H1 (cell line): ENCODE measurements at regions not wholly inside any gene's neighbourhood (a gene's known extent, or its start where the extent isn't known, plus 50 kb on each side); places are given as distances from the start of the nearest gene placed in this dataset.

Experiments
- CTCF ChIA-PET: fragments of 300-600 bp; sonication (Branson Sonifier 250); formaldehyde crosslinking; loops from one replicate; lab custom pipeline; 2021; ENCODE audit not compliant: partially characterized antibody; lab: Charles Lee
- POLR2A ChIA-PET: fragments of 300-600 bp; sonication (Branson Sonifier 250); formaldehyde crosslinking; loops from one replicate; lab custom pipeline; 2021; ENCODE audit warnings: inconsistent platforms; ENCODE audit not compliant: partially characterized antibody; lab: Charles Lee
- DNase-seq, 2 experiments: peaks; one replicate each; pipeline versions ENCODE4 v3.0.0 to v3.0.0-alpha.2; 2010 to 2022; ENCODE audit warnings: low spot score in 2 of 2, low read depth in 1 of 2, mixed read lengths in 1 of 2
- FAIRE-seq: peaks from 2 replicates; lab custom pipeline; 2011; peaks lifted over from hg19 to GRCh38; lab: Jason Lieb, UNC
- H2AFZ ChIP-seq: 2 replicates; pipeline ENCODE4 v1.8.1; 2012; ENCODE audit warnings: low read length, inconsistent platforms
- H2AK5ac ChIP-seq: 2 replicates; pipeline ENCODE4 v1.6.1; 2013; ENCODE audit warnings: low read depth, low read length
- H2BK120ac ChIP-seq: replicated peaks from 2 replicates; pipeline ENCODE3; 2013; ENCODE audit warnings: low read depth, low read length, inconsistent platforms
- H2BK12ac ChIP-seq: 2 replicates; pipeline ENCODE4 v1.6.1; 2013; ENCODE audit warnings: low read depth, low read length
- H2BK15ac ChIP-seq: 2 replicates; pipeline ENCODE4 v1.6.1; 2013; ENCODE audit warnings: low read length
- H2BK20ac ChIP-seq: 2 replicates; pipeline ENCODE4 v1.6.1; 2013; ENCODE audit warnings: low read length
- H2BK5ac ChIP-seq: 2 replicates; pipeline ENCODE4 v1.6.1; 2013; ENCODE audit warnings: low read depth, low read length
- H3K14ac ChIP-seq: 2 replicates; pipeline ENCODE4 v1.6.1; 2013; ENCODE audit warnings: inconsistent platforms; ENCODE audit not compliant: insufficient read length
- H3K18ac ChIP-seq: 2 replicates; pipeline ENCODE4 v1.6.1; 2013; ENCODE audit warnings: low read length; ENCODE audit errors: extremely low read depth
- H3K23ac ChIP-seq: 2 replicates; pipeline ENCODE4 v1.6.1; 2013; ENCODE audit warnings: inconsistent platforms; ENCODE audit not compliant: insufficient read length
- H3K23me2 ChIP-seq: 2 replicates; pipeline ENCODE4 v1.6.1; 2013; ENCODE audit warnings: low read depth, low read length
- H3K27ac ChIP-seq: 2 replicates; pipeline ENCODE4 v1.6.1; 2011; ENCODE audit warnings: low read depth, low read length, inconsistent platforms
- H3K27me3 ChIP-seq, 4 experiments: replicated peaks in 1 of 4; 1 replicate in 1 of 4; 2 replicates in 3 of 4; pipeline versions ENCODE4 v1.6.1 to v1.8.1; 2011 to 2013; ENCODE audit warnings: low read length in 3 of 4, mild to moderate bottlenecking in 3 of 4, inconsistent platforms in 2 of 4, mixed read lengths in 2 of 4, moderate library complexity in 1 of 4; ENCODE audit not compliant: control insufficient read depth in 3 of 4, insufficient read depth in 3 of 4; ENCODE audit errors: extremely low read depth in 1 of 4
- H3K36me3 ChIP-seq, 4 experiments: 2 replicates each; pipeline versions ENCODE4 v1.6.1 to v1.8.1; 2011 to 2013; ENCODE audit warnings: mild to moderate bottlenecking in 4 of 4, low read length in 3 of 4, moderate library complexity in 2 of 4, control low read depth in 1 of 4, inconsistent platforms in 1 of 4; ENCODE audit not compliant: insufficient read depth in 4 of 4, control insufficient read depth in 2 of 4
- H3K4ac ChIP-seq: replicated peaks from 2 replicates; pipeline ENCODE3; 2013; ENCODE audit warnings: low read length, low read depth, mixed read lengths, inconsistent platforms; ENCODE audit not compliant: insufficient read length
- H3K4me1 ChIP-seq, 4 experiments: replicated peaks in 1 of 4; 1 replicate in 1 of 4; 2 replicates in 3 of 4; pipeline versions ENCODE4 v1.6.1 to v1.8.1; 2011 to 2013; ENCODE audit warnings: low read length in 3 of 4, inconsistent platforms in 2 of 4, mixed read lengths in 1 of 4; ENCODE audit not compliant: insufficient read depth in 4 of 4, control insufficient read depth in 3 of 4
- H3K4me2 ChIP-seq, 2 experiments: 2 replicates each; pipeline versions ENCODE4 v1.6.1 to v1.8.1; 2011 to 2013; ENCODE audit warnings: low read depth in 2 of 2, low read length in 2 of 2, control low read depth in 1 of 2, inconsistent platforms in 1 of 2, mild to moderate bottlenecking in 1 of 2; ENCODE audit not compliant: insufficient read depth in 1 of 2
- H3K4me3 ChIP-seq, 4 experiments: fragments of 200-600, 300-600 bp in 1 of 4; sonication (generic), shearing (Covaris generic), sonication (Bioruptor Twin) in 1 of 4; 2 replicates each; pipeline versions ENCODE4 v1.5.1 to v1.8.1; 2011 to 2016; ENCODE audit warnings: low read length in 4 of 4, low read depth in 3 of 4, control low read depth in 2 of 4, inconsistent platforms in 2 of 4, mild to moderate bottlenecking in 2 of 4, mixed read lengths in 1 of 4, moderate library complexity in 1 of 4; ENCODE audit not compliant: insufficient read depth in 2 of 4; ENCODE audit errors: extremely low read depth in 1 of 4
- H3K56ac ChIP-seq: replicated peaks from 2 replicates; pipeline ENCODE3; 2013; ENCODE audit warnings: low read depth, mild to moderate bottlenecking, mixed read lengths, low read length, inconsistent platforms; ENCODE audit not compliant: insufficient read length
- H3K79me1 ChIP-seq: 2 replicates; pipeline ENCODE4 v1.6.1; 2013; ENCODE audit warnings: low read depth, low read length, control low read depth
- H3K79me2 ChIP-seq, 2 experiments: 2 replicates each; pipeline versions ENCODE4 v1.6.1 to v1.8.1; 2012 to 2013; ENCODE audit warnings: low read length in 2 of 2, mild to moderate bottlenecking in 2 of 2, inconsistent platforms in 1 of 2; ENCODE audit not compliant: insufficient read depth in 2 of 2, control insufficient read depth in 1 of 2
- H3K9ac ChIP-seq, 4 experiments: replicated peaks in 1 of 4; 1 replicate in 1 of 4; 2 replicates in 3 of 4; pipeline versions ENCODE4 v1.6.1 to v1.8.1; 2011 to 2013; ENCODE audit warnings: low read depth in 3 of 4, low read length in 3 of 4, control low read depth in 2 of 4, mild to moderate bottlenecking in 2 of 4, moderate library complexity in 2 of 4, inconsistent platforms in 1 of 4; ENCODE audit errors: extremely low read depth in 1 of 4
- H3K9me3 ChIP-seq, 2 experiments: 2 replicates each; pipeline versions ENCODE4 v1.6.1 to v1.8.1; 2012 to 2013; ENCODE audit warnings: mild to moderate bottlenecking in 2 of 2, moderate library complexity in 2 of 2, control low read depth in 1 of 2, inconsistent platforms in 1 of 2, low read depth in 1 of 2, low read length in 1 of 2, mixed read lengths in 1 of 2; ENCODE audit not compliant: insufficient read depth in 2 of 2
- H4K20me1 ChIP-seq, 2 experiments: replicated peaks in 1 of 2; 2 replicates each; pipeline versions ENCODE3 to v1.8.1; 2011 to 2013; ENCODE audit warnings: inconsistent platforms in 2 of 2, low read length in 2 of 2, mild to moderate bottlenecking in 1 of 2; ENCODE audit not compliant: insufficient read depth in 2 of 2, control insufficient read depth in 1 of 2
- H4K5ac ChIP-seq: 2 replicates; pipeline ENCODE4 v1.6.1; 2013; ENCODE audit warnings: low read length, low read depth, mixed read lengths, inconsistent platforms; ENCODE audit not compliant: insufficient read length
- H4K8ac ChIP-seq: 2 replicates; pipeline ENCODE4 v1.8.0; 2013; ENCODE audit warnings: mild to moderate bottlenecking, moderate library complexity, low read length, inconsistent platforms; ENCODE audit not compliant: insufficient read depth; ENCODE audit errors: extremely low read depth
- H4K91ac ChIP-seq: replicated peaks from 2 replicates; pipeline ENCODE3; 2013; ENCODE audit warnings: low read length, mixed read lengths, inconsistent platforms; ENCODE audit not compliant: insufficient read length
- CBX8 ChIP-seq: fragments of 300-800, 300-1000 bp; sonication (generic); IDR thresholded peaks from 2 replicates; pipeline ENCODE4 v1.7.1; 2016; ENCODE audit warnings: low read depth, low read length, borderline replicate concordance
- CREB1 ChIP-seq: IDR thresholded peaks from 2 replicates; pipeline ENCODE4 v1.6.1; 2012; ENCODE audit warnings: inconsistent platforms
- POU5F1 ChIP-seq: IDR thresholded peaks from 2 replicates; pipeline ENCODE4 v1.6.1; 2011; ENCODE audit warnings: low read depth, mild to moderate bottlenecking, low read length, moderate library complexity
- SIRT6 ChIP-seq: IDR thresholded peaks from one replicate; pipeline ENCODE4 v1.7.1; 2012; ENCODE audit warnings: low read length, inconsistent platforms
- SP1 ChIP-seq: IDR thresholded peaks from 2 replicates; pipeline ENCODE4 v1.6.1; 2011; ENCODE audit warnings: low read depth, low read length
- SRF ChIP-seq: IDR thresholded peaks from 2 replicates; pipeline ENCODE4 v1.6.1; 2011; ENCODE audit warnings: mild to moderate bottlenecking, low read depth, low read length, moderate library complexity
- WGBS, 2 experiments: shearing (Covaris generic) in 1 of 2; methylation state at CpG; one replicate each; pipeline versions ENCODE4 v1.1.6 to v1.1.7; 2013 to 2015; ENCODE audit warnings: low lambda C conversion rate in 2 of 2, mixed read lengths in 2 of 2, inconsistent platforms in 1 of 2, low coverage in 1 of 2, missing lambda C conversion rate in 1 of 2; ENCODE audit not compliant: insufficient replicate concordance in 2 of 2, insufficient coverage in 1 of 2, insufficient read length in 1 of 2; ENCODE audit errors: extremely low coverage in 1 of 2, missing lambda C conversion rate in 1 of 2; 5-methylcytosine and 5-hydroxymethylcytosine counted together

DNA sequence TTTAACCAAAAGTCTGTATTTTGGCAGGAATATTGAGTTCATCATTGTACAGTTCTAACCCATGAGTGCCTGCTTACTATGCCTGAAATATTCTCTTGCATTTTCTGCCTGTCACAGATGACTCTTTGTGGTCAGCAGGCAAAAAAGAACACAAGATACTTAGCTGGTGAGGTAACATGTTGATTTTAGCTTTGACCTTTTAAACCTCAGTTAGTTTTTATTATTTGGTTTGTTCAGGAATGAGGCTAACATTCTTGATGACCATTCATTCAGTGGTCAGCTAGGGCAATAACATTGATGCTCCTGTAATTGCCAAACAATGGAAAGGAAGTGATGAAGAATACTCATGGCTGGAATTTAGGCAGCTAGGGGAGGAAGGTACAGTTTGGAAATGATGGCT lies 491.2 kb downstream of the PIK3C3 start (continued):
- TF ChIP-seq POU5F1: no peak

DNA sequence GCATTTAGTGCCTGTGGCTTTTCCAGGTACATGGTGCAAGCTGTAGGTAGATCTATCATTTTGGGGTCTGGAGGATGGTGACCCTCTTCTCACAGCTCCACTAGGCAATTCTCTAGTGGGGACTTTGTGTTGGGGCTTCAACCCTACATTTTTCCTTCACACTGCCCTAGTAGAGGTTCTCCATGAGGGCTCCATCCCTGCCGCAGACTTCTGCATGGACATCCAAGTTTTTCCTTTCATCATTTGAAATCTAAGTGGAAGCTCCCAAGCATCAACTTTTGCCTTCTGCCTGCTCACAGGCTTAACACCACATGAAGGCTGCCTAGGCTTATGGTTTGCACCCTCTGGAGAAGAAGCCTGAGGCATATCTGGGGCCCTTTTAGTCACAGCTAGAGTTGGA lies 492.7 kb downstream of the PIK3C3 start:
- POLR2A ChIA-PET: no interaction called here
- DNase-seq (no peak), FAIRE-seq (no peak)
- no peak overlapping the region for H2BK15ac ChIP-seq
- H4K5ac ChIP-seq: no peak overlapping the region
- no peak overlapping the region for H3K27ac ChIP-seq
- H3K9ac ChIP-seq: no peak overlapping the region
- no peaks in the 10 kb centered on the region for H3K79me2 ChIP-seq
- no peaks in the 10 kb centered on the region for H3K36me3 ChIP-seq
- no peak overlapping the region for H3K18ac ChIP-seq
- no peak overlapping the region for H3K23ac ChIP-seq
- H4K20me1 ChIP-seq: no peaks in the 10 kb centered on the region
- H3K14ac ChIP-seq: no peak overlapping the region
- no peak overlapping the region for H2BK5ac ChIP-seq
- H2BK120ac ChIP-seq: no peak overlapping the region
- H3K56ac ChIP-seq: no peak overlapping the region
- H3K27me3 ChIP-seq: no peaks in the 10 kb centered on the region
- no peak overlapping the region for H2AK5ac ChIP-seq
- peaks cover 14 to 26% of the 10 kb centered on the region in 2 experiments for H3K9me3 ChIP-seq
- H3K79me1 ChIP-seq: no peaks in the 10 kb centered on the region
- no peak overlapping the region for H4K91ac ChIP-seq
- no peak overlapping the region for H3K4me2 ChIP-seq
- CTCF ChIA-PET: interaction anchor here (1.0 to 1.1 kb wide), 2 partner anchors 14 to 149 kb away, joined by 3 read pairs; no protein-coding TSS in a partner anchor
- H3K4me3 ChIP-seq: no peak overlapping the region
- no peak overlapping the region for H3K4ac ChIP-seq
- H2AFZ ChIP-seq: no peak overlapping the region
- no peak overlapping the region for H2BK12ac ChIP-seq
- no peaks in the 10 kb centered on the region for H3K23me2 ChIP-seq
- H2BK20ac ChIP-seq: no peak overlapping the region
- H4K8ac ChIP-seq: no peak overlapping the region
- no peaks in the 10 kb centered on the region for H3K4me1 ChIP-seq
- WGBS, 2 experiments: 94% methylated on average over 1 of the region's 1 CpG; no CpG with 5 or more reads in 1 of the 2 experiments
- TF ChIP-seq CREB1 (no peak), SRF (no peak), SP1 (no peak), SIRT6 (no peak), CBX8 (no peak)
